ENCODE measurements at regions not wholly inside any gene's neighbourhood (a gene's known extent, or its start where the extent isn't known, plus 50 kb on each side); places are given as distances from the start of the nearest gene placed in this dataset.
A peak's percentile ranks its signal among the peaks of the same experiment; 100 is the strongest.

- DNase-seq: no peak
Observed at GRCh38 chr13:107456431-107456830, 758.9 kb downstream of the LIG4 start.

- no peak for DNase-seq
Observed at GRCh38 chr13:107452833-107453232, 762.5 kb downstream of the LIG4 start.

- no peak for DNase-seq
Observed at GRCh38 chr13:107450931-107451330, 764.4 kb downstream of the LIG4 start.

GRCh38 chr13:107450431-107450830 lies 764.9 kb downstream of the LIG4 start:
- DNase-seq: no peak

GRCh38 chr13:107447591-107447990 lies 767.7 kb downstream of the LIG4 start:
- no peak for DNase-seq

GRCh38 chr13:107441279-107441678 lies 774.1 kb downstream of the LIG4 start:
- no peak for DNase-seq

- no peak for DNase-seq
Observed at GRCh38 chr13:107438251-107438650, 777.1 kb downstream of the LIG4 start.

- DNase-seq: no peak
Observed at GRCh38 chr13:107434347-107434746, 781.0 kb downstream of the LIG4 start.

- no peak for DNase-seq
Observed at GRCh38 chr13:107427536-107427935, 787.8 kb downstream of the LIG4 start.

GRCh38 chr13:107422421-107422820 lies 792.9 kb downstream of the LIG4 start:
- DNase-seq: no peak

GRCh38 chr13:107421951-107422350 lies 793.4 kb downstream of the LIG4 start:
- DNase-seq: no peak

GRCh38 chr13:107421028-107421427 lies 794.3 kb downstream of the LIG4 start:
- DNase-seq: no peak

- no peak for DNase-seq
Observed at GRCh38 chr13:107413005-107413404, 802.3 kb downstream of the LIG4 start.

- DNase-seq: no peak
Observed at GRCh38 chr13:107407074-107407473, 808.3 kb downstream of the LIG4 start.

- DNase-seq: no peak
Observed at GRCh38 chr13:107395927-107396662, 819.2 kb downstream of the LIG4 start.

GRCh38 chr13:107392205-107392604 lies 823.1 kb downstream of the LIG4 start:
- DNase-seq: no peak

- no peak for DNase-seq
Observed at GRCh38 chr13:107387525-107387924, 819.6 kb upstream of the ARGLU1 start.

GRCh38 chr13:107379407-107380155 lies 811.6 kb upstream of the ARGLU1 start:
- DNase-seq: no peak

GRCh38 chr13:107376341-107377125 lies 808.6 kb upstream of the ARGLU1 start:
- no peak for DNase-seq

- no peak for DNase-seq
Observed at GRCh38 chr13:107375701-107376340, 807.9 kb upstream of the ARGLU1 start.

- no peak for DNase-seq
Observed at GRCh38 chr13:107374038-107374437, 806.1 kb upstream of the ARGLU1 start.

- peak; percentile 24 for DNase-seq
Observed at GRCh38 chr13:107373551-107373950, 805.6 kb upstream of the ARGLU1 start.
